GM21423 (cell line): ENCODE measurements at regions not wholly inside any gene's neighbourhood (a gene's known extent, or its start where the extent isn't known, plus 50 kb on each side); places are given as distances from the start of the nearest gene placed in this dataset.

Source experiments
- ATAC-seq: cut with Tn5 transposase; IDR thresholded peaks from one replicate; pipeline ENCODE4 v1.9.1; 2021; ENCODE audit warnings: mild to moderate bottlenecking, moderate library complexity; ENCODE audit not compliant: unreplicated experiment

DNA sequence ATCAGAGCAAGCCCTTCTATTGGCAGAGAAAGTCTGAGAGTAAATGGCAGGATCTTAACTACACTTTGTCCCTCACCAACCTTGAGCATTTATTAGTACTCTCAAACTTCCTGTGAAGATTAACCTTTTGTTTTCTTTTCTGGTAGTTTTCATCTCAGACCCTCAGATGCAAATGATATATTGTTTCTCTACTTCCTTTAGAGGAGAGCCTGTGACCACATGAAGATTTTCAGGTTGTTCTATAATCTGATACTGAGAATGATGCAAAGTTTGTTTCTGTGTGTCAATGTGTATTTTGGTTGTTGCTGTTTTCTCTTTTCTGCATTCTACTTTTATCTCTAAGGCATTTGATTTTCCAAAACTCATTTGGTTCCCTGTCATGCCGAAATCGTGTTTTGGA is 165.8 kb upstream of the CYSLTR1 start:
- peak; percentile 48 for ATAC-seq

DNA sequence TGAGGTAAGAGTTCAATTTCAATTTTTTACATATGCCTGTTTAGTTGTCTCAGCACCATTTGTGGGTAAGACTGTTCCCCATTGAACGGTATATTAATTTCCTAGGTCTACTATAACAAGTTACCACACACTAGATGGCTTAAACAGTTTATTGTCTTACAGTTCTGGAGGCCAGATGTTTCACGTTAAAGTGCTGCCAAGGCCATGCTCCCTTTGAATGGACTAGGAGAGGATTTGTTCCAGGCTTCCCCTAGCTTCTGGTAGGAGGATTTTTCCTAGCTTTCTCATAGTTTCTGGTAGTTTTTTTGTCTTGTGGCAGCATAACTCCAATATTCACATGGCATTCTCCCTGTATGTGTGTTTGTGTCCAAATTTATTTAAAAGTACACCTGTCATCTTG is 149.3 kb upstream of the CYSLTR1 start:
- no peak for ATAC-seq

DNA sequence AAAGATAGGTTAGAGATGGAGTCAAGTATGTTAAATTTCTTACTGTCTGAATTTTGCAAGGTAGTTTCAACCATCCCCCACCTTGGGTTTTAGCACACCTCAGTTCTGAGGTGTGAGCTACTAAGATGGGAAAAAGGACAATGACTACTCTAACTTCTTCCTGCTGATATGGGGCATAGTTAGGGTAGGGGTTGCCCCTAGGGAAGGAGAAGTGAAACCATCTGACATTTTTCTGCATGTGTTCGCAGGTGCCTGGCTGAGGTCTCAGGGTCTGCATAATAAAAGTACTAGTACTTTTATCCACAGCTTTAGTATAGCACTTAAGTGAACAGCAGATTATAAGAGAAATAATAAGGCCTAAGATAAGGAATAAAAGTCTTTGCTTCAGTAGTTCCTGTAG is 129.5 kb upstream of the CYSLTR1 start:
- no peak for ATAC-seq

DNA sequence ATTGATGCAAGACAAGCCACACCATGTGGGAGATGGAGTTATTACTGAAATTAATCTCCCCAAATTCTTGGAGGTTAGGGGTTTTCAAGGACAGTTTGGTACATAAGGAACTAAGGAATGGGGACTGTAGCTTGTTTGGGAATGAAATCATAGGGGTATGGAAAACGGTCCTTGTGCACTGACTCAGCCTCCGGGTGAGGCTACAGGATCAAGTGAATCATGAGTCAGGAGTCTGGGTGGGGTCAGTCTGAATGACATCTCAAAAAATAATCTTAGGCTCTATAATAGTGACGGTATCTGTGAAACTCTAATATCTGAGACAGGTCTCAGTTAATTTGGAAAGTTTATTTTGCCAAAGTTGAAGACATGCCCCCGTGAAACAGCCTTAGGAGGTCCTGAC is 128.5 kb upstream of the CYSLTR1 start:
- no peak for ATAC-seq

DNA sequence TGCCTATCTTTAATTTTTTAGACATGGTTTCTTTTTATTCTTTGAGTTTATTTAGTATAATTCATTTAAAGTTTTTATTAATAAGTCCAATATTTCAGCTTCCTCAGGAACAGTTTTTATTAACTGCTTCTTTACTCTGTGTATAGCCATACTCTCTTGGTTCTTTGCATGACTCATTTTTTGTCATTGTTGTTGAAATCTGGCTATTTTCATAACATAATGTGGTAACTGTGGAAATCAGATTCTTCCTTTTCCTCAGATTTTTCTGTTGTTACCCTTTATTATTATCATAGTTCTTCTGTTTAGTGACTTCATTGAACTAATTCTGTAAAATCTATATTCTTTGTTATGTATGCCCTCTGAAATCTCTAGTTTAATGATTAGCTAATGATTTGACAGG is 124.9 kb upstream of the CYSLTR1 start:
- ATAC-seq: no peak

DNA sequence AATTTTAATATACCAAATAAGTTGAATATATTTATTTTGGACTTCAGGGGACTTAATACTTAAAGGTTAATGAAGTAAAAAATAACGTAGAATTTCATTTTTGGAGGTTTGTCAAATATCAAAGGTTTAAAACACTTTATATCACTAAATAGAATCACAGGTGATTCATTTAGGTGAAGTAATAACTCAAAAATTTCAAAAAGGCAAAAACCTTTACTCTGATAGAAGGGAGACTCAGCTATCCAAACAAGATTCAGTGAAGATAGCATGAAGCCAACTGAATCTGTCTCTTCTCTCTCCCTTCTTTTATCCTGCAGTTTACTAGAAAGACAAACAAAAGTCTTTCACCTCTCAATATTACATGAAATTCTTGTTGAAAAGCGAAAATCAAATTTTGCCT is 110.2 kb upstream of the CYSLTR1 start:
- no peak for ATAC-seq

DNA sequence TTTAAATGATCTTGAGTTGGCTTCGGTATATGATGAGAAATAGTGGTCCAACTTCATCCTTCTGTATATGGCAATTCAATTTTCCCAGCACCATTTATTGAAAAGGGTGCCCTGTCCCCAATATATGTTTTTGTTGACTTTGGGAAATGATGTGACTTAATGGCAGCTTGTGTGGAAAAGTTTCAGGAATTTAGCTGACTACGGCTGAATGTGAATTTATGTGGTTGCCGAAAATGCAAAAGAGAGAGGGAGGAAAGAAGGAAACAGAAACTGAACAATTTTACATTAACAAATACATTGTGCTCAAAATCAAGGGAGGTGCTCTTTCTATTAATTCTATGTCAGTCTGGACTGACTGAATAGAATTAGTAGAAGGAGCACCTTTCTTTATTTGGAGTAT is 101.8 kb upstream of the CYSLTR1 start:
- ATAC-seq: no peak

DNA sequence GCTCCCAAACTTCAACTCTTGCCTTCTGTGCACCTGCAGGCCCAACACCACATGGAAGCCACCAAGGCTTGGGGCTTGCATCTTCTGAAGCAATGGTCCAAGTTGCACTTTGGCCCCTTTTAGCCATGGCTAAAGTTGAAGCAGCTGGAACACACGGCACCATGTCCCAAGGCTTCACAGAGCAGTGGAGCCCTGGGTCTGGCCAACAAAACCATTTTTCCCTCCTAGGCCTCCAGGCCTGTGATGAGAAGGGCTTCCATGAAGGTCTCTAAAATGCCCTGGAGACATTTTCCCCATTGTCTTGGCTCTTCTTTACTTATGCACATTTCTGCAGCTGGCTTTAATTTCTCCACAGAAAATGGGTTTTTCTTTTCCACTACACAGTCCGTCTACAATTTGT is 61.3 kb upstream of the CYSLTR1 start:
- ATAC-seq: no peak

DNA sequence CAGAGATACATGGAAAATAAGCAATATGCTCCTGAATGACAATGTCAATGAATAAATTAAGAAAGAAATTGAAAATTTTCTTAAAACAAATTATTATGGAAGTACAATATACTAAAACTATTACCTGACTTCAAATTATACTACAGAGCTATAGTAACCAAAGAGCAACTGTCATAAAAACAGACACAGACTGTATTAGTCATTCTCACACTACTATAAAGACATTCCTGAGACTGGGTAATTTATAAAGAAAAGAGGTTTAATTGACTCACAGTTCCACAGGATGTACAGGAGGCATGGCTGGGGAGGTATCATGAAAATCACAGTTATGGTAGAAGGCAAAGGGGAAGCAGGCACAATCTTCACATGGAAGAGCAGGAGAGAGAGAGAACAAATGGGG is 60.0 kb upstream of the CYSLTR1 start:
- no peak for ATAC-seq

DNA sequence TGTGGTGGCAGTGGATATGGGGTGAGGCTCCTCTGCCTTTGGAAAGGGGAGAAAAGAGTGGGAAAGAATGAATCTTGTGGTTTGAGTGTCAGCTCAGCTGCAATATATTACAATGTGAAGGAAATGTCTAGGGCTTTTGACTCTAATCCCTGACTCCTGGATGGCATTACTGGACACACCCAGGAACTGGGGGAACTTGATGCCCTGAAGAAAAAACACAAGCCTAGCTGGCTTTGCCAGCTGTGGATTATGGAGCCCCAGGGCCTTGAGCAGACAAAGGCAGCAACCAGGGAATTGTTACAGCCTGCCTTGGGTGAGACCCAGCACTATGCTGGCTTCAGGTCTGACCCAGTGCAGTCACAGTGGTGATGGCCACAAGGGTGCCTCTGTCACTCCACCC is 57.1 kb upstream of the CYSLTR1 start:
- no peak for ATAC-seq

DNA sequence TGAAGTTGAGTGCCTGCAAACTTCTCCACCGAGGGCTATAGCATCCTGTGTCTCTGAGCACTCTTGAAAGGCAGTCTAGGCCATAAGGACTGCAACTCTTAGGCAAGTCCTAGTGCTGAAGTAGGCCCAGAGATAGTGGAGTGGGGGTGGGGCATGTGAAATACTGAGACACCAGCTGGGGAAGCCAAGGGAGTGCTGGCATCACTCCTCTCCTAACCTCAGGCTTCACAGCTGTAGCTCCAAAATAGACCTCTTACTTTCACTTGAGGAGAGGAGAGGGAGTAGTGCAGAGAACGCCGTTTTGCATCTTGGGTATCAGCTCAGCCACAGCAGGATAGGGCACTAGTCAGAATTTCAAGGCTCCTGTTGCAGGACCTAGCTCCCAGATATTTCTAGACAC is 56.2 kb upstream of the CYSLTR1 start:
- no peak for ATAC-seq

DNA sequence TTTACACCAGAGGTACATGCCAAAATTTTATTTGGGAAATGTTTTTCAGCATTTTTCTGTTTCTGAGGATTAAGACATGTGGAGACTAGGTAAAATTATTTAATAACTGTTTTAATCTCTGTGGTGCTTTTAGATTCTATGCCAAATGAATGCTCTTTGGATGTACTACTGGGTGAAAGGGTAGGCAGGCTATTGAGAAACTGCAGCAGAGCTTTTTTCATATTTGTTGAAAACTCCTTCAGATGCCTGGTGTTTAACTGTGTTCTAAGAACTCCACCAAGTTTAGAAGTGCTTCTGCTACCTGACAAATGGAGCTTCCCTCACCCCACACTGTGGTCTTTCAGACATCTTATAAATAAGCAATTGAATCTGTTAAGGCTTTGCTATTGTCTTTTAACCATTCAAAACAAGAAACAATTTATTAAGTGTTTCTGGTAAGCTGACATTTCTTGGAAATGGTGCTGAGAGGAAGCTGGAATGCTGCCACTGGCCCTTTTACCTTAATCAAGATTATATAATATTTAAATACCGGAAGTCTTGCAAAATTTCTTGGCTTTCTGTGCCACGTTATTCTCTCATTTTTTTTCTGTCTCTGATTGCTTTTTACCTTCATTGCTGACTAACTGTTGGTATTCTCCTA is 51.2 kb upstream of the CYSLTR1 start:
- ATAC-seq: no peak
